Stimulated activated CD4-positive, alpha-beta T cell treated with anti-CD3 and anti-CD28 coated beads, Interleukin-2, amount 100 ng/mL, for 48 hours (primary cell): ENCODE measurements at regions not wholly inside any gene's neighbourhood (a gene's known extent, or its start where the extent isn't known, plus 50 kb on each side); places are given as distances from the start of the nearest gene placed in this dataset.

Experiments
- DNase-seq, 2 donors: peaks; one replicate each; pipeline ENCODE4 v3.0.0-alpha.2; 2020

GRCh38 chr1:29502225-29502910, 266.0 kb downstream of the PTPRU start:
- DNase-seq = no peak

GRCh38 chr1:29501227-29501976, 265.1 kb downstream of the PTPRU start:
- DNase-seq = no peak

GRCh38 chr1:29500651-29501050, 264.3 kb downstream of the PTPRU start:
- no peak for DNase-seq

GRCh38 chr1:29500041-29500440, 263.7 kb downstream of the PTPRU start:
- DNase-seq = no peak

- DNase-seq = no peak
These were observed 262.9 kb downstream of the PTPRU start for GRCh38 chr1:29499104-29499650.

GRCh38 chr1:29498126-29499103, 262.1 kb downstream of the PTPRU start:
- DNase-seq = no peak

GRCh38 chr1:29497395-29498125, 261.2 kb downstream of the PTPRU start:
- no peak for DNase-seq

- no peak for DNase-seq
These were observed 260.4 kb downstream of the PTPRU start for GRCh38 chr1:29496701-29497100.

GRCh38 chr1:29490204-29490934, 254.0 kb downstream of the PTPRU start:
- no peak for DNase-seq

GRCh38 chr1:29489471-29489870, 253.1 kb downstream of the PTPRU start:
- no peak for DNase-seq

GRCh38 chr1:29488794-29489311, 252.5 kb downstream of the PTPRU start:
- no peak for DNase-seq

- DNase-seq = no peak
These were observed 251.9 kb downstream of the PTPRU start for GRCh38 chr1:29488086-29488793.

GRCh38 chr1:29487291-29487690, 251.0 kb downstream of the PTPRU start:
- no peak for DNase-seq

GRCh38 chr1:29485096-29485925, 249.0 kb downstream of the PTPRU start:
- no peak for DNase-seq

- no peak for DNase-seq
These were observed 246.7 kb downstream of the PTPRU start for GRCh38 chr1:29482991-29483390.

- DNase-seq = no peak
These were observed 245.7 kb downstream of the PTPRU start for GRCh38 chr1:29482064-29482463.

GRCh38 chr1:29481031-29481430, 244.7 kb downstream of the PTPRU start:
- no peak for DNase-seq

GRCh38 chr1:29478879-29479278, 242.6 kb downstream of the PTPRU start:
- no peak for DNase-seq

GRCh38 chr1:29478151-29478791, 241.9 kb downstream of the PTPRU start:
- DNase-seq = no peak
